OCI-LY7 (cell line): ENCODE measurements at regions not wholly inside any gene's neighbourhood (a gene's known extent, or its start where the extent isn't known, plus 50 kb on each side); places are given as distances from the start of the nearest gene placed in this dataset.

ENCODE experiments used
- BruUV-seq: library from RNA; stranded (reverse); fragments of 400-500 nt; replicated peaks from 2 replicates; lab custom pipeline; 2021; lab: Mats Ljungman, UMichigan
- CTCF ChIA-PET: fragments of 300-600 bp; sonication (Branson Sonifier 250); formaldehyde crosslinking; loops from one replicate; lab custom pipeline; 2022; ENCODE audit warnings: antibody characterized with exemption; ENCODE audit not compliant: unreplicated experiment; lab: Charles Lee
- POLR2A ChIA-PET: fragments of 300-600 bp; sonication (Branson Sonifier 250); formaldehyde crosslinking; loops from one replicate; lab custom pipeline; 2022; ENCODE audit warnings: antibody characterized with exemption; lab: Charles Lee
- DNase-seq: peaks from one replicate; pipeline ENCODE4 v3.0.0-alpha.2; 2015; ENCODE audit warnings: low spot score
- H2AFZ ChIP-seq: fragments of 200-600 bp; sonication (generic), shearing (Covaris generic); 2 replicates; pipeline ENCODE4 v1.6.1; 2014; ENCODE audit warnings: mild to moderate bottlenecking, antibody characterized with exemption, low read length, moderate library complexity
- H3K27ac ChIP-seq: fragments of 200-600 bp; sonication (generic); 2 replicates; pipeline ENCODE4 v1.5.1; 2014; ENCODE audit warnings: mixed run types, low read depth, mild to moderate bottlenecking, moderate library complexity, low read length, inconsistent platforms; ENCODE audit not compliant: poor library complexity, severe bottlenecking
- H3K36me3 ChIP-seq: fragments of 200-600 bp; sonication (generic); 2 replicates; pipeline ENCODE4 v1.6.1; 2014; ENCODE audit warnings: mild to moderate bottlenecking, antibody characterized with exemption, low read length, moderate library complexity, mixed read lengths; ENCODE audit not compliant: insufficient read depth
- H3K4me1 ChIP-seq: fragments of 200-600 bp; sonication (generic); 2 replicates; pipeline ENCODE4 v1.5.1; 2014; ENCODE audit warnings: mild to moderate bottlenecking, low read length; ENCODE audit not compliant: insufficient read depth, poor library complexity, severe bottlenecking
- H3K4me2 ChIP-seq: fragments of 200-600 bp; sonication (generic); 2 replicates; pipeline ENCODE4 v1.6.1; 2014; ENCODE audit warnings: mild to moderate bottlenecking, low read length
- H3K4me3 ChIP-seq: fragments of 200-600 bp; sonication (generic); 2 replicates; pipeline ENCODE4 v1.5.1; 2014; ENCODE audit warnings: mild to moderate bottlenecking, low read depth, low read length; ENCODE audit not compliant: poor library complexity, severe bottlenecking
- H3K79me2 ChIP-seq: fragments of 200-600 bp; sonication (generic); 2 replicates; pipeline ENCODE4 v1.6.1; 2016; ENCODE audit warnings: low read depth, mild to moderate bottlenecking, low read length, moderate library complexity, mixed read lengths; ENCODE audit not compliant: insufficient read depth
- H3K9me2 ChIP-seq: fragments of 200-600 bp; sonication (generic); 2 replicates; pipeline ENCODE4 v1.6.1; 2016; ENCODE audit warnings: mild to moderate bottlenecking, low read length, mixed read lengths; ENCODE audit not compliant: insufficient read depth
- H3K9me3 ChIP-seq: fragments of 200-600 bp; sonication (generic); 2 replicates; pipeline ENCODE4 v1.6.1; 2014; ENCODE audit warnings: mild to moderate bottlenecking, mixed run types, low read length, mixed read lengths
- H4K20me1 ChIP-seq: fragments of 200-600 bp; sonication (generic); 2 replicates; pipeline ENCODE4 v1.6.1; 2014; ENCODE audit warnings: mild to moderate bottlenecking, antibody characterized with exemption, low read length, moderate library complexity, mixed read lengths; ENCODE audit not compliant: insufficient read depth
- CTCF ChIP-seq: fragments of 200-600 bp; sonication (generic); conservative IDR thresholded peaks from 2 replicates; pipeline ENCODE4 v1.5.1; 2014; ENCODE audit warnings: mild to moderate bottlenecking, antibody characterized with exemption, low read length, moderate library complexity, mixed read lengths
- EZH2phosphoT487 ChIP-seq: fragments of 200-600 bp; sonication (generic); IDR thresholded peaks from 2 replicates; pipeline ENCODE4 v1.6.1; 2018; ENCODE audit warnings: low read depth, borderline replicate concordance, mild to moderate bottlenecking, mixed run types, antibody characterized with exemption, low read length, moderate library complexity, mixed read lengths
- intact Hi-C: fragments of 100-400 bp; cut with micrococcal nuclease; formaldehyde crosslinking; loops from one replicate; pipeline ENCODE4 v1.10.0; 2022; ENCODE audit not compliant: unreplicated experiment

GRCh38 chr5:169412831-169413230 is 111.9 kb upstream of the SLIT3 start:
- H3K9me3 ChIP-seq, result no peaks in the 10 kb centered on the region
- CTCF ChIA-PET, result no interaction called here
- H4K20me1 ChIP-seq, result no peaks in the 10 kb centered on the region
- H3K4me3 ChIP-seq, result no peak overlapping the region
- intact Hi-C loops, result no loop called here
- no peak overlapping the region for H3K27ac ChIP-seq
- H3K9me2 ChIP-seq, result no peaks in the 10 kb centered on the region
- H3K79me2 ChIP-seq, result no peaks in the 10 kb centered on the region
- TF ChIP-seq CTCF (no peak), EZH2phosphoT487 (no peak)
- no peak overlapping the region for H2AFZ ChIP-seq
- DNase-seq, result no peak
- no peak overlapping the region for H3K4me2 ChIP-seq
- H3K36me3 ChIP-seq, result no peaks in the 10 kb centered on the region
- POLR2A ChIA-PET, result no interaction called here
- no peaks in the 10 kb centered on the region for H3K4me1 ChIP-seq
- BruUV-seq, result no TSS peak

GRCh38 chr5:169411786-169412430 is 111.0 kb upstream of the SLIT3 start:
- no peaks in the 10 kb centered on the region for H4K20me1 ChIP-seq
- no peak overlapping the region for H2AFZ ChIP-seq
- no peaks in the 10 kb centered on the region for H3K79me2 ChIP-seq
- DNase-seq, result no peak
- no peak overlapping the region for H3K27ac ChIP-seq
- intact Hi-C loops, result no loop called here
- POLR2A ChIA-PET, result interaction anchor here (1.1 kb wide), 1 partner anchor 9 kb away, joined by 4 read pairs; no protein-coding TSS in a partner anchor
- no peaks in the 10 kb centered on the region for H3K36me3 ChIP-seq
- CTCF ChIA-PET, result no interaction called here
- TF ChIP-seq CTCF (no peak), EZH2phosphoT487 (no peak)
- H3K4me3 ChIP-seq, result no peak overlapping the region
- H3K4me1 ChIP-seq, result no peaks in the 10 kb centered on the region
- H3K4me2 ChIP-seq, result no peak overlapping the region
- no peaks in the 10 kb centered on the region for H3K9me2 ChIP-seq
- BruUV-seq, result no TSS peak
- no peaks in the 10 kb centered on the region for H3K9me3 ChIP-seq

- no peak for DNase-seq
- ChIA-PET CTCF (no interaction called here), POLR2A (interaction anchor here (1.1 kb wide), 1 partner anchor 8 kb away, joined by 4 read pairs; no protein-coding TSS in a partner anchor)
- Histone ChIP-seq H4K20me1 (no peaks in the 10 kb centered on the region), H3K4me3 (no peak overlapping the region), H3K9me3 (no peaks in the 10 kb centered on the region), H3K27ac (no peak overlapping the region), H3K36me3 (no peaks in the 10 kb centered on the region), H3K4me1 (no peaks in the 10 kb centered on the region), H2AFZ (no peak overlapping the region), H3K4me2 (no peak overlapping the region), H3K79me2 (no peaks in the 10 kb centered on the region), H3K9me2 (no peaks in the 10 kb centered on the region)
- TF ChIP-seq CTCF (no peak), EZH2phosphoT487 (no peak)
- BruUV-seq, result no TSS peak
- intact Hi-C loops, result no loop called here
These were observed 110.3 kb upstream of the SLIT3 start for GRCh38 chr5:169410996-169411783.
